Glutamatergic neuron (in vitro differentiated cells): ENCODE measurements at regions not wholly inside any gene's neighbourhood (a gene's known extent, or its start where the extent isn't known, plus 50 kb on each side); places are given as distances from the start of the nearest gene placed in this dataset.

Experiments used
- DNase-seq: peaks from one replicate; pipeline ENCODE4 v3.0.0; 2022
- H3K27ac Mint-ChIP-seq: one replicate; pipeline ENCODE4 v1.8.0; 2020; ENCODE audit warnings: mild to moderate bottlenecking, mixed read lengths, inconsistent platforms; ENCODE audit not compliant: unreplicated experiment
- H3K27me3 Mint-ChIP-seq: one replicate; pipeline ENCODE4 v1.8.0; 2020; ENCODE audit warnings: mild to moderate bottlenecking, moderate library complexity, mixed read lengths, inconsistent platforms; ENCODE audit not compliant: unreplicated experiment
- H3K36me3 Mint-ChIP-seq: one replicate; pipeline ENCODE4 v1.8.0; 2020; ENCODE audit warnings: mild to moderate bottlenecking, mixed read lengths, inconsistent platforms; ENCODE audit not compliant: unreplicated experiment
- H3K4me1 Mint-ChIP-seq: one replicate; pipeline ENCODE4 v1.8.0; 2020; ENCODE audit warnings: mild to moderate bottlenecking, low read depth, mixed read lengths, inconsistent platforms; ENCODE audit not compliant: unreplicated experiment
- H3K4me3 Mint-ChIP-seq: one replicate; pipeline ENCODE4 v1.8.0; 2020; ENCODE audit warnings: mild to moderate bottlenecking, mixed read lengths, inconsistent platforms; ENCODE audit not compliant: unreplicated experiment
- H3K9me3 Mint-ChIP-seq: one replicate; pipeline ENCODE4 v1.8.0; 2020; ENCODE audit warnings: mild to moderate bottlenecking, moderate library complexity, mixed read lengths, inconsistent platforms; ENCODE audit not compliant: unreplicated experiment
- TF ChIP-seq, protein P1 (sequence below): fragments of 200-600 bp; sonication (generic); IDR thresholded peaks from one replicate; pipeline ENCODE4 v1.5.0; 2021; ENCODE audit not compliant: partially characterized antibody, unreplicated experiment

- Mint-ChIP-seq H3K27ac (peak overlapping the region; percentile 60), H3K9me3 (peaks cover 4% of the 10 kb centered on the region), H3K4me1 (peaks cover 20% of the 10 kb centered on the region), H3K27me3 (peaks cover 12% of the 10 kb centered on the region), H3K36me3 (peaks cover 7% of the 10 kb centered on the region), H3K4me3 (peak overlapping the region; percentile 53)
- TF ChIP-seq, protein P1, sequence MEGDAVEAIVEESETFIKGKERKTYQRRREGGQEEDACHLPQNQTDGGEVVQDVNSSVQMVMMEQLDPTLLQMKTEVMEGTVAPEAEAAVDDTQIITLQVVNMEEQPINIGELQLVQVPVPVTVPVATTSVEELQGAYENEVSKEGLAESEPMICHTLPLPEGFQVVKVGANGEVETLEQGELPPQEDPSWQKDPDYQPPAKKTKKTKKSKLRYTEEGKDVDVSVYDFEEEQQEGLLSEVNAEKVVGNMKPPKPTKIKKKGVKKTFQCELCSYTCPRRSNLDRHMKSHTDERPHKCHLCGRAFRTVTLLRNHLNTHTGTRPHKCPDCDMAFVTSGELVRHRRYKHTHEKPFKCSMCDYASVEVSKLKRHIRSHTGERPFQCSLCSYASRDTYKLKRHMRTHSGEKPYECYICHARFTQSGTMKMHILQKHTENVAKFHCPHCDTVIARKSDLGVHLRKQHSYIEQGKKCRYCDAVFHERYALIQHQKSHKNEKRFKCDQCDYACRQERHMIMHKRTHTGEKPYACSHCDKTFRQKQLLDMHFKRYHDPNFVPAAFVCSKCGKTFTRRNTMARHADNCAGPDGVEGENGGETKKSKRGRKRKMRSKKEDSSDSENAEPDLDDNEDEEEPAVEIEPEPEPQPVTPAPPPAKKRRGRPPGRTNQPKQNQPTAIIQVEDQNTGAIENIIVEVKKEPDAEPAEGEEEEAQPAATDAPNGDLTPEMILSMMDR = no peak
- no peak for DNase-seq
Measured at GRCh38 chr22:27242917-27243589, 558.5 kb downstream of the MN1 start.

GRCh38 chr22:27244328-27244727 is 557.2 kb downstream of the MN1 start:
- Mint-ChIP-seq H3K4me3 (no peak overlapping the region), H3K27me3 (peaks cover 16% of the 10 kb centered on the region), H3K27ac (no peak overlapping the region), H3K4me1 (peaks cover 17% of the 10 kb centered on the region), H3K36me3 (peaks cover 7% of the 10 kb centered on the region), H3K9me3 (peaks cover 4% of the 10 kb centered on the region)
- TF ChIP-seq, protein P1 = no peak
- no peak for DNase-seq

DNA sequence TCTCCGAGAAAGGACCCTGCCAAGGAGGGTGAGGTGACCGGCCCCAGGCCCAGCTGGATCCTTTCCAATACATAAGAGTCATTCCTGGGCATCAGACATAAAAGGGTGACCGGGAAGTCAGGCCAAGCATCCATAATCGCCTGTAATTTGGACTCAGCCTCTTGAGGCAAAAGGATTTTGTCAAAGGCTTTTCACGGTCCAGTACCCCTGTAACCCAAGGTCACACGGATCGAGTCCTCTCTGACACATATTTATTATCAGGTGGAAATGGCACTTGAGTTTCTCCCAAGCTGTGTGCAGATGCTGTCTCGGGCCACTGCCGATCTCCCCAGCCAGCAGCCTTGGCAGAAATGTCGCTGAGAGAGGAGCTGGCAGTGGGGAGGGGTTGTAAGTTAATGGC is 556.5 kb downstream of the MN1 start:
- TF ChIP-seq, protein P1 = no peak
- Mint-ChIP-seq H3K27me3 (peaks cover 11% of the 10 kb centered on the region), H3K27ac (no peak overlapping the region), H3K4me3 (no peak overlapping the region), H3K4me1 (peaks cover 11% of the 10 kb centered on the region), H3K36me3 (peaks cover 7% of the 10 kb centered on the region), H3K9me3 (peaks cover 3% of the 10 kb centered on the region)
- no peak for DNase-seq

DNA sequence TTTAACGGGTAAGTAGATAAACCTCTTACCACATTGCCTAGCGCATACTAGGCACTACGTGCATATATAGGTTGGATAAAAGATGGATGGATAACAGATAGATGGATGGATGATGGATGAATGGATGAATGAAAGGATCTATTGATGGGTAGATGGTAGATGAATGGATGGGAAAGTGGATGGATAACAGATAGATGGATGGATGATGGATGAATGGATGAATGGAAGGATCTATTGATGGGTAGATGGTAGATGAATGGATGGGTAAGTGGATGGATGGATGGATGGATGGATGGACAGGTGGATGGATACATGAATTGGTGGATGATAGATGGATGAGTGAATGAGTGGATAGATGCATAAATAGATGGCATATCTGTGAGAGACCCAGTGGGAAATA is 555.0 kb downstream of the MN1 start:
- Mint-ChIP-seq H3K36me3 (peaks cover 7% of the 10 kb centered on the region), H3K4me1 (peaks cover 9% of the 10 kb centered on the region), H3K4me3 (no peak overlapping the region), H3K27me3 (peaks cover 15% of the 10 kb centered on the region), H3K27ac (no peak overlapping the region), H3K9me3 (peaks cover 3% of the 10 kb centered on the region)
- TF ChIP-seq, protein P1 = no peak
- DNase-seq = no peak

- peaks cover 3% of the 10 kb centered on the region for H3K9me3 Mint-ChIP-seq
- H3K4me3 Mint-ChIP-seq = no peak overlapping the region
- no peak for DNase-seq
- peaks cover 13% of the 10 kb centered on the region for H3K27me3 Mint-ChIP-seq
- peaks cover 4% of the 10 kb centered on the region for H3K4me1 Mint-ChIP-seq
- no peak overlapping the region for H3K27ac Mint-ChIP-seq
- TF ChIP-seq, protein P1 = no peak
- peaks cover 4% of the 10 kb centered on the region for H3K36me3 Mint-ChIP-seq
Measured at GRCh38 chr22:27247701-27248434, 553.7 kb downstream of the MN1 start.
